HG03196 (cell line): ENCODE measurements at regions not wholly inside any gene's neighbourhood (a gene's known extent, or its start where the extent isn't known, plus 50 kb on each side); places are given as distances from the start of the nearest gene placed in this dataset.
"Not testable (repeated sequence)": the region's sequence is repeated elsewhere in the genome, so short reads cannot be mapped to it uniquely, and the experiment has no call there.

Source experiments
- ATAC-seq: cut with Tn5 transposase; IDR thresholded peaks from one replicate; pipeline ENCODE4 v1.9.1; 2021; ENCODE audit not compliant: unreplicated experiment

DNA sequence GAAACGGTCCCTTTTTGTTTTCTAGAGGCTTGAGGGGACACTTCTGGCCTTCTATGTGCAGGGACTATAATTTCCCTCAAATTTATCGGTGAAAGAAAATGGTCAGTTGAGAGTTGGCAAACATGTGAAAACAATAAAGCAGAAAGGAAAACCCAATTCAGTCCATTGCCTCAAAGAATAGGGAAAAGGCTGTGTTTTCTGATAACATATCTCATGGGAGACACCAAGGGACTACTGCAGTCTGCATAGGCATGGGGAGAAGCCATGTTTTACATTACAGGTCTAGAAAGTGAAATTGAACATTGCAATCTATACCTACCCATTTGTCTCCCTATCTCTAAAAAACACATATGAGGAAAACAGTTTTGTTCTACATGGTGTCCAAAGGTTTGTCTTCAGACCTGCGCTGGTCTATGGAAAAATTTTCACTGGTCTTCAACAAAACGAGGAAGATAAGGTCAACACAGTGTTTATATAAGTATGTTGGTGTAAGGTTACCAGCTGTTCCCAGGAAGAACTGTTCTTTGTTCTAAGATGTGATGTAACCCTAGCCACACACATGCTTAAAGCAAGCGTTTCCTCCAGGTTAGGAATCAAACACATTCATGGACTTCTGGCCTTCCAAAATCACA, 179.7 kb downstream of the MREG start:
- ATAC-seq, result no peak

DNA sequence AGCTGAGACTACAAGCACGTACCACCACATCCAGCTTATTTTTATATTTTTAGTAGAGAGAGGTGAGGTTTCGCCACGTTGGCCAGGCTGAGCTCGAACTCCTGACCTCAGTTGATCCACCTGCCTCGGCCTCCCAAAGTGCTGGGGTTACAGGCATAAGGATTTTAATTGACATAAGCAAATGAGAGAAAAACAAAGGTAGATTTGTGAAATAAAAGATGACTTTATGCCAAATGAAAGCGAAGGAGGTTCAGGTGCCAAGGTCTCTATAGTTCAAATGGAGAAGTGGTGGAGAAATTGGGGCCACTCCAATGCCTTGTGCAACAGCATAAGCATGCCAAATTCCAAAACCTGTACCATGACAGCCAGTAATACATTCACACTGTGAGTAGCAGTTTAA, 180.6 kb downstream of the MREG start:
- no peak for ATAC-seq

DNA sequence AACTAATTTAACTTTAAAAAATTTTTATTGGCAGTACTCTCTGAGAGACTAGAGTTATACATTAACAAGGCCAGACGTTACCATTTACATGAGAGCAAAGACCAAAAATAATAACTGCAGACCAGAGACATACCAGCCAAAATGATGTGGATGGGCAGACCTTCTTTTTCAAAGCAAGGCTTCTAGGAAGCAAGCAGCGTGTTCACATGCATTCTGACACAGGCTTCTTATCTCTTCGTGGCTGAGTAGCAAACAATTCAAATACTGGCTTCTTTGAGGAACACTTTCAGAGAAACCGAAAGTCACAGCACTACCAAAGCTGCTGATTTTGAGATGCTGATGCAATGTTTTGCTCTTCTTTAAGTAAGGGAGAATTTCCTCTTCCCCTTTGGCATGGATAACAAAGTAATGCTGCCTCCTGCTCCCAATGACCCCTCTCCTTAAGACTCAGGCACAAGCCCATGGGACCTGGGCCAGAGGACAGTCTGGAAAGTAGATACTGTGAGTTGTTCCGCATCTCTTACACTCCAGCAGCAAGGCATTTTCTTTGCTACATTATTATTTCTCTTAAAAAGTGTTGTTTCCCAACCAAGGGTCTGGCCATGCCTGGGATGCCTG, 181.9 kb downstream of the MREG start:
- peak; percentile 59 for ATAC-seq

DNA sequence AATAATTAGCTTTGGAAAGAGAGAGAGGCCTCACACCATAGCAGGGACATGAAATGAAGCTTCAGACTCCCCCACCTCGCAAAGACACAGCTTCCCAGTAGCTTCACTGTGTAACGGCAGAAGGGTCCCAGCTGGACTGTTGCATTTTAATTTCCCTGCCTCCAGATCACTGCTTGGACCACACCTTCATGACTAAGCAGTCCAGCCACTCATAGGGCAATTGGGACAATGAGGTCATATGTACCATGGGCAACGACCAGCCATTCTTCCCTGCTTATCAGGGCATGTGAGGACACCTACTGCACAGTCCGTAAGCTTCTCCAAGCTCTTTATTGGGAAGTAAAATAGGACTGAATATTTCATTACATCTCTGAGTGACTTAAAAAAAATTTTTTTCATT, 183.0 kb downstream of the MREG start:
- ATAC-seq, result no peak

DNA sequence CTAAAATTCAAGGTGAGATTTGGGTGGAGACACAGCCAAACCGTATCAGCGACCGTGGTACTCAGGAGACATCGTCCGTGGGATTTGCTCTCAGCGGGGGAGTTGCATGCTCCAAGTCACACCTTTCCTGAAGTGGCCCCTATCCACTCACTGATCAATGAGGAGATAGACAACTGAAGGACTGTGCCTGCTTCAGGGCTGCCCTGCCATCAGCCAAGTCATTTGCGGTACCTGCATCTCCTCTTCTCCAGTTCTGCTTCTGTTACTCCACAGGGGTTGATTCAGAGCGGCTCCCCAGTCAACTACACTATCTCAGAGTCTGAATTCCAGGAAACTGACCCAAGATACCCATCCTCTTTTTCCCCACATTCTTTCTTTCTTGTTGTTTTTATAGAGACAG, 184.1 kb downstream of the MREG start:
- ATAC-seq, result no peak

DNA sequence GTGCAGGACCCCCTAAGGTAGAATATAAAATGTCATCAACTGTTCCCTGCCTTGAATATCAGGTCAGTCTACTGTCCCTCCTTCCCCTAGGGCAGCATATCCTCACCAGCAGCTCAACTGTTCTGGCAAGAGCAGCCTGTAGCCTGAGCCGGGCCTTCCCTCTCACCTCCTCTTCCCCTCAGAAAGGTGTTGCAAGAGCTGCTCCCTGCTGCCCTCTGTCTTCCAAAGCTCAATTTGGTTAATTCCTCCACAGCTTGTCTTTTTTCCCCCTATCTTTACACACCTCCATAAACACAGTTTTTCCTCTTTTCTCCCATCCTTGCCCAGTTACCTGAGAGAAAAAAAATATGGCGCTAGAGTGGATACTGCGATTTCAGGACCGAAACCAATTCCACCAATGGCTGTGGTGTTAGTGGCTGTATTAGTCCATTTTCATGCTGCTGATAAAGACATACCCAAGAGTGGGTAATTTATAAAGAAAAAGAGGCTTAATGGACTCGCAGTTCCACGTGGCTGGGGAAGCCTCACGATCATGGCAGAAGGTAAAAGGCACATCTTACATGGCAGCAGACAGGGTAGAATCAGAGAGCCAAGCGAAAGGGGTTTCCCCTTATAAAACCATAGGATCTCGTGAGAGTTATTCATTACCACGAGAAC, 184.7 kb downstream of the MREG start:
- peak; percentile 82 for ATAC-seq

DNA sequence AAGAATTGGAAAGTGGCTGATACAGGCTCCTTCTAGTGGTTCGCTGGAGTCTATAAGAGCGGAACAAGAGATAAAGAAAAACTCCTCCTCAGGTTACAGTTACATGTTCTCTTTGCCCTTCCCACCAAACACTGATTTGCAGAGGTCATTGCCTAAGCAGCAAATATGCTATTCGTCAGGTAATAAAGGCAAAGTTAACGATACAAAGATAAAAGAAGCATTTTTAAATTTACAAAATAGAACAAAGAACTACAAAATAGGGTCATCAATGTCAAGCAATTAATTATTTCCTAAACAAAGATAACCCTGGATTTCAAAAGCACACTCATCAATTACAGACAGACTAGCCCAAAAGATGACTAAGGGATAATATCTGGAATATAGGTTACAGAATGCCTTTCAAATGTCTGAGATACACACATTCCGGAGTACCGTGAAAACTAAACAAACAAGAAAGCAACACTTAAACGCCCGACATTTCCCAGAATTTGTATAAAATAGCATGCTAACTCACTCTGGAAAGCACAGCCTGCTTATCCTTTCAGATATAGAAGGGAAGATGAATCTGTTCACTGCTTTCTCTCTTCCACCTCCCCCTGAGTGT, 186.4 kb downstream of the MREG start:
- no peak for ATAC-seq

DNA sequence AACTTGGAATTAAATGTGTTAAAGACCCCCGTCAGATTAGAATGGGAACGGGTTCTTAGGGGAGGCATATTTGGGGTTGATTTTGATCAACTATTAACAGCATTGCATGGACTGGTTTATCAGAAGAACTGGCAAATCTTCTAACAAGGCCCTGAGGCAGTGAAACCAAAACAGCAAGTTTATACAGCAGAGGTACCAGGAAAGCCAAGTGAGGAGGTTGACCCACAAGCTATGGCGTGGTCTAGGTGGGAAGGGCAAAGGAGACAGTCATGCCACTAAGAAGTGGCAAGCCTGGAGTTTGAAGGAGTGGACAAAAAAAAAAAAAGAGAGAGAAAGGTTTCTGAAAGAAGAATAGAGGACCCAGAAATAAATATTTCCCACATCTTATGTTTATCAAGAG, 187.0 kb downstream of the MREG start:
- ATAC-seq, result no peak

DNA sequence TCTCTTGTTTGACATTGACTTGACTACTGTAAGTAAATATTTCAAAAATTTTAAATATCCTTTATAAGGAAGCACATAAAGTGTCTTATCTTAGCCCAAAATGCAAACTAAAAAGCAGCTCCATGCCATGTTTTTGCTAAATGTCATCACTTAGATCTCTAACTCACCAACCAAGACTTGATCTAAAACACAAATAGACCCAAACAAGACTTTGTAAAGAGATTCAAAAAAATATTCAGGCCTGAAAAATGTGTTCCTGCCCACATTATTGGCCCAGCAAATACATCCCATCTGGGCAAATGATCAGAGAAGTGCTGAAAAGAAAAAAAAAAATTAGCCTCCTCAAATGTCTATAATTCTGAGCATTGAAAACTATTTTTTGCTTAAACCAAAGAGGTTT, 187.6 kb downstream of the MREG start:
- no peak for ATAC-seq

DNA sequence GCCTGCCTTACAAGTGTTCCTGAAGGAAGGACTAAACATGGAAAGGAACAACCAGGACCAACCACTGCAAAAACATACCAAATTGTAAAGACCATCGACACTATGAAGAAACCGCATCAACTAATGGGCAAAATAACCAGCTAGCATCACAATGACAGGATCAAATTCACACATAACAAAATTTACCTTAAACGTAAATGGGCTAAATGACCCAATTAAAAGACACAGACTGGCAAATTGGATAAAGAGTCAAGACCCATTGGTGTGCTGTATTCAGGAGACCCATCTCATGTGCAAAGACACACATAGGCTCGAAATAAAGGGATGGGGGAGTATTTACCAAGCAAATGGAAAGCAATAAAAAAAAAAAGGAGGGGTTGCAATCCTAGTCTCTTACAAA, 192.1 kb downstream of the MREG start:
- not testable (repeated sequence) for ATAC-seq

DNA sequence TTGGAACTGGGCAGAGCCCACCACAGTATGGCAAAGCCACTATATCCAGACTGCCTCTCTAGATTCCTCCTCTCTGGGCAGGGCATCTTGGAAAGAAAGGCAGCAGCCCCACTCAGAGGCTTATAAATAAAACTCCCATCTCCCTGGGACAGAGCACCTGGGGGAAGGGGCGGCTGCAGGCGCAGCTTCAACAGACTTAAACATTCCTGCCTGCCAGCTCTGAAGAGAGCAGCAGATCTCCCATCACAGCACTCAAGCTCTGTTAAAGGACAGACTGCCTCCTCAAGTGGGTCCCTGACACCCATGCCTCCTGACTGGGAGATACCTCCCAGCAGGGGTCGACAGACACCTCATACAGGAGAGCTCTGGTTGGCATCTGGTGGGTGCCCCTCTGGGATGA, 193.6 kb downstream of the MREG start:
- not testable (repeated sequence) for ATAC-seq

DNA sequence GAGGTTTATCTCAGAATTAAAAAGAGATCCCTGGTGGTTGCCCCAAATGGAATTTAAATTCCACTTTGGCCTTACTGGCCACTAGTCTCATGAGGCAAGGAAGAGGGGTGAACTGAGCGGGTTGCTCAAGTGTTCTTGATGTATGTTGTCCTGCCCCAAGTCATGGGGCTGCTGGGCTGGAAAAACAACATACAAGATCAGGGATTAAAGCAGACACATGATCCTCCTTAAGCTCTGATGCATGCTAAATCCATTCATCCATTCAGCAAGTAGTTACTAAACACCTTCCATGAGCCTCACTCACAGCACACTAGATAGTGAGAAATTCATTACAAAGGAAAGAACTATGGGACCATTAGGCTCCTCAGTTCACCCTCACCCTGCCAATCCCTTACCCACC, 196.3 kb downstream of the MREG start:
- no peak for ATAC-seq

DNA sequence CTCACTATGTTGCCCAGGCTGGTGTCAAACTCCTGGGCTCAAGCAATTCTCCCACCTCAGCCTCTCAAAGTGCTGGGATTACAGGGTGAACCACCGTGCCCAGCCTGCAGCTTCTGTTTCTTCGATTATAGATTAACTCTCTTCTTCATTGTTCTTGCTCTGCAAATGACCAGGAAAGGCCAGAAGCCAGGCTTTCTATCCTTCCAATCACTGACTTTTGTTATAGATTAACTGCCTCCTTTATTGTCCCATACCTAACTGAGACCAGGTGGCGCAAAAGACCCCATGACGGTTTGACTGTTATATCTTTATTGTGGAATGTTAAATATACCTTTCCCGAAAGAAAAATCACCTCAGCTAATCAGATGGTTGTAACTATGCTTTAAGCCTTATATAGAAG, 196.9 kb downstream of the MREG start:
- ATAC-seq, result no peak

DNA sequence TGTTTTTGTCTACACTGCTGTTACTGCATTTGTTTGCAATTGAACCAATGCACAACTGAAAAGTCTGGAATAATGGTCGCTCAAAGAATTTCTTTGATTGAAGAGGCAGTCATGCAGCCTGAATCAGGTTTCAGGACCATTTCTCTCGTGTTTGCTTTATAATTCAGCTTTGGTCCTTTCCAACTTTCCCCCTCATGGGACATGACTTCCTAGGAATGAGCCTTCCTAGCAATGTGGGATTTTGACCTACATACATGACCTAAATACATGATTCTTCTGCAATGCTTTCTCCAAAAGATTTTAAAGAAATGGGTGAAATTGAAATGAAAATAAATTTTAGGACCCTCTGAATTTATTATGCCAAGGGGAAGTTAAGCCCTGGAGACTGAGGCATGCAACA, 197.4 kb downstream of the MREG start:
- ATAC-seq, result no peak

DNA sequence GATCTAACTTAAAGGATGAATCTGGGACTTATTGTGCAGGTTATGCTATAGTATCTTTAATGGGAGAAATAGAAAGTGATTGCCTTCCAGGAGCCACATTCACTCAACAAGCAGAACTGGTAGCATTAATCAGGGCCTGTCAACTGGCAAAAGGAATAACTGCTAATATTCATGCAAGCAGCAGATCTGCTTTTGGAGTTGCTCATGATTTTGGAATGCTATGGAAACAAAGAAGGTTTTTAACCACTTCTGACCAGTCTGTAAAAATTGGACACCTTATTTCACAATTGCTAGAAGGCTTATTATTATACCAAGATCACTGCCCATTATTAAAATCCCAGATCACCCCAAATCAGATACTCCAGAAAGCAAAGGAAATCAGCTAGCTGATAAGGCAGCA, 200.4 kb downstream of the MREG start:
- ATAC-seq, result no peak

DNA sequence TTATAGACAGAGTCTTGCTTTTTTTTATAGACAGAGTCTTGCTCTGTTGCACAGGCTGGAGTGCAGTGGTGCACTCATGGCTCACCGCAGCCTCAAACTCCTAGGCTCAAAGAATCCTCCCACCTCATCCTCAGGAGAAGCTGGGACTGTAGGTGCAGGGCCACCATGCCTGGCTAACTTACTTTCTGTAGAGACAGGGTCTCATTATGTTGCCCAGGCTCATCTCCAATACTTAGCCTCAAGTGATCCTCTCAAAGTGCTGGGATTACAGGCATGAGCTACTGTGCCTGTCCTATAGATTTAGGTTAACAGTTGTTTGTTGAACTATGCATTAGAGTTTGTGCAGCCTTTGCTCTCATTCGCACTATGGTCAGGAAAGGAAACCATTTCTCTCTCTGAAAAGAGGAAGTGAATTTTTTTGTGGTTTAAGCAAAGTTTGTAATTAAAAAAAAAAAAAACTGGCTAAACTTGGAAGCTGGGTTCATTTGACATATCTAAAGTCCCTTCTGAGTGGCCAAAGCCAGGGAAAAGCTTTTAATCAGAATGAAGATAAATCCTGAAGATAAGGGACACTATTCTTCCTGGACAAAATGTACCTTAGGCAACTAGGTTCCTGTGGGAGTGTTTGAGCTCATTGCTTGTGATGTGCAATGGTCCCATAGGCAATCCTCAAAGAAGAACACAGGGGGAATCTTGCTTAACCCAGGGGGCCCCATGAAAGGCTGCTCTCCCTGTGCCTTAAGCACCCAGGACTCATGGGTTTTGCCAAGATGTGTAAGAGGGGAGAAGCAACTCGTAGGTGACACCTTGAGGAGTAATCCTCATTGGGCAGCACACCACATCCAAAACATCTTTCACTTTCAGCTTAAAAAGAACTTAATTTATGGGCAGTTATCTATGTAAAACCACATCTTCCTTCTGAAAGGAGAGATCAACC, 201.7 kb downstream of the MREG start:
- peak; percentile 99 for ATAC-seq

DNA sequence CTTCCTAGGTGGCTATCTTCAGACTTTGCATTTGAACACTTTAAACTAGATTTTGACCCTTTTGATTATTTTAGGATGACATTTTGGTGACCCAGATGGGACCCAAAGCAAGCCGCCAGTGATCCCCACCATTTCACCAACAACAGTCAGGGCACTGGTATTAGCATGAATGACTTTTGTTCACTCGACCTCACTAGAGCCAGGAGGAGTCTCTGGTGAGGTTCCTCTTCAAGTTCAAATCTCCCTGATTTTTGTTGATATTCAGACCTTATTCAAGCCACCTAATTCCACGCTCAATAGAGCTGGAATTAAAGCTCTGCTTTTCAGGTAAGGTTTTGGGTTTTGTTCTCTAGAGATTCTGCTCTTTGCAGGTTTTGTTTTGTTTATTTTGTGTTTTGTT, 202.3 kb downstream of the MREG start:
- ATAC-seq, result peak; percentile 16

DNA sequence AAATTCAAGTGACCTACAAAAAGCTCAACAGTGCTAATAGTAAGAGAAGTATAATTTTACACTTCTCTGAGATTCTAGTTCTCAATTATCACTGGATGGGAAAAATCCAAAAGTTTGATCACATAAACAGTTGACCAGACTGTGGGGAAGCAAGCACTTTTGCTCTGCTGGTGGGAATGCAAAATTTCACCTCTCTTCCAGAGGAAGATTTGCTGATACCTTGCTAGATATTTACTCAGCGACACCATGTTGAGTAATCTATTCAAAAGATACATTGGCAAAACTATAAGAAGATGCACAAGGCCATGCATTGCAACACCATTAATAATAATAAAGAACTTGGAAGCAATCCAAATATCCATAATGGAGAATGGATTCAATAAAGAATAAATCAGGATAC, 204.4 kb downstream of the MREG start:
- no peak for ATAC-seq

DNA sequence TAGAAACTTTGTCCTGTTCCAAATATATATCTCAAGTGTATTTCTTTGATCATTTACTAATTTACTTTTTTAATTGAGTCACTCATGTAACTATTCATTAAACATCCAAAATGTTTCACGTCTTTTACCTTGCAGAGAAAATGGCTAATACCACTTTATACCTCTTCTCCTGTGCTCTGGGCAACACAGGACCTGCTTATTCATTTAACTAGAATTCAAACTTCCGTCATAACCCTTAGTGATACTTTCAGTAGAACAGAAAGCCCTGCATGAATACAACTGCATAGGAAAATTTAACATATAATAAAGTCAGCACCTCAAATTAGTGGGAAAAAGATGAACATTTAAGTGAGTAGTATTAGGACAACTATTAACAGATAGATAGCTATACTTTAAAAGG, 205.2 kb downstream of the MREG start:
- no peak for ATAC-seq

DNA sequence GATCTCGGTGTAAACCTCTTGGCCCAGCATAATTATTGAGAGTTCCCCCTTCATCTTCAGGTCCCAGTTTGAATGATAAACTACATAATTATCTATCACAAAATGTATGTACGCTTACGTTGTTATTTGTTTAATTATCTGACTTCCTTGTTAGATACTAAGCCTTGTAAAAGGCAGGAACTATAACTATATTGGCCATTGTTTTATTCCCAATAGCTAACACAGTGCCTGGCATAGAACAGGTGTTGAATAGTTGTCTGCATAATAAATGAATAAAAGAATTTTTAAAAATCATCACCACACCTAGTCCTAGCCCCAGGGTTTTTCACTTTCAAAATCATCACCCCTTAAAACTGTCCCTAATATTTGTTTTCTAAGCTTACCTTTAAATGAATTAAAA, 207.9 kb downstream of the MREG start:
- ATAC-seq, result no peak

DNA sequence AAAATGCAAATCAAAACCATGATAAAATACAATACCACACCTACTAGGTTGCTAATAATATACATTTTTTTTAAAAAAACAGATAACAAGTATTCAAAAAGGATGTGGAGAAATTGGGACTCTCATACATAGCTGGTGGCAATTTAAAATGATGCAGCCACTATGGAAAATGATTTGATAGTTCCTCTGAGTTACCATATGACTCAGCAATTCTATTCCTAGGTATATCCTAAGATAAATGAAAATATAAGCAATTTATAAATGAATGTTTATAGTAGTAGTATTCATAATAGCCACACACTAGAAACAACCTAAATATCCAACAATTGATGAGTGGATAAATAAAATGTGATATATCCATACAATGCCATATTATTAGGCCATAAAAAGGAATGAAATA, 210.2 kb downstream of the MREG start:
- no peak for ATAC-seq
